IMR-90 (cell line): ENCODE measurements at regions not wholly inside any gene's neighbourhood (a gene's known extent, or its start where the extent isn't known, plus 50 kb on each side); places are given as distances from the start of the nearest gene placed in this dataset.

Experiments used
- ATAC-seq: fragments of 200-7000 bp; cut with Tn5 transposase; 2 replicates; pipeline ENCODE4 v1.9.1; 2020; ENCODE audit warnings: low read depth, mild to moderate bottlenecking, moderate library complexity
- BruUV-seq: library from RNA; stranded (reverse); fragments of 400-500 nt; replicated peaks from 2 replicates; lab custom pipeline; 2021; lab: Mats Ljungman, UMichigan
- CTCF ChIA-PET: fragments of 300-600 bp; formaldehyde crosslinking; extraction: SDS; loops from one replicate; lab custom pipeline; 2021; ENCODE audit warnings: antibody characterized with exemption; lab: Yijun Ruan, JAX
- POLR2A ChIA-PET: fragments of 300-600 bp; sonication (Branson Sonifier 250); formaldehyde crosslinking; loops from one replicate; lab custom pipeline; 2022; ENCODE audit warnings: antibody characterized with exemption; ENCODE audit not compliant: unreplicated experiment; lab: Charles Lee
- DNase-seq: peaks from one replicate; pipeline ENCODE4 v3.0.0; 2013
- H2AFZ ChIP-seq: replicated peaks from 2 replicates; pipeline ENCODE3; 2013; ENCODE audit warnings: low read length, mild to moderate bottlenecking; ENCODE audit not compliant: poor library complexity
- H2AK5ac ChIP-seq: 2 replicates; pipeline ENCODE4 v1.6.1; 2013; ENCODE audit warnings: low read depth, low read length, inconsistent platforms
- H2AK9ac ChIP-seq: replicated peaks from 2 replicates; pipeline ENCODE3; 2013; ENCODE audit warnings: mild to moderate bottlenecking, low read depth, low read length, moderate library complexity; ENCODE audit not compliant: poor library complexity
- H2BK120ac ChIP-seq: 2 replicates; pipeline ENCODE4 v1.6.1; 2013; ENCODE audit warnings: low read depth, low read length, inconsistent platforms
- H2BK15ac ChIP-seq: 3 replicates; pipeline ENCODE4 v1.6.1; 2013; ENCODE audit warnings: low read depth, low read length, inconsistent platforms
- H2BK20ac ChIP-seq: 2 replicates; pipeline ENCODE4 v1.6.1; 2013; ENCODE audit warnings: low read depth, mild to moderate bottlenecking, inconsistent platforms, low read length, moderate library complexity
- H2BK5ac ChIP-seq: 2 replicates; pipeline ENCODE4 v1.6.1; 2013; ENCODE audit warnings: mild to moderate bottlenecking, low read depth, low read length, inconsistent platforms; ENCODE audit not compliant: poor library complexity, severe bottlenecking
- H3K14ac ChIP-seq: replicated peaks from 2 replicates; pipeline ENCODE4 v1.6.1; 2013; ENCODE audit warnings: low read depth, low read length, inconsistent platforms
- H3K18ac ChIP-seq: 2 replicates; pipeline ENCODE4 v1.6.1; 2013; ENCODE audit warnings: low read depth, low read length, control low read depth
- H3K23ac ChIP-seq: 2 replicates; pipeline ENCODE4 v1.6.1; 2013; ENCODE audit warnings: low read depth, low read length, inconsistent platforms
- H3K27ac ChIP-seq: 2 replicates; pipeline ENCODE4 v1.5.1; 2013; ENCODE audit warnings: mild to moderate bottlenecking, control low read depth, low read length; ENCODE audit not compliant: insufficient read depth
- H3K27me3 ChIP-seq: 2 replicates; pipeline ENCODE4 v1.6.1; 2013; ENCODE audit warnings: low read length; ENCODE audit not compliant: control insufficient read depth, insufficient read depth
- H3K36me3 ChIP-seq: 2 replicates; pipeline ENCODE4 v1.6.1; 2013; ENCODE audit warnings: low read length, mixed read lengths; ENCODE audit not compliant: control insufficient read depth, insufficient read depth
- H3K4ac ChIP-seq: 2 replicates; pipeline ENCODE4 v1.6.1; 2013; ENCODE audit warnings: low read depth, low read length, inconsistent platforms
- H3K4me1 ChIP-seq: 2 replicates; pipeline ENCODE4 v1.6.1; 2013; ENCODE audit warnings: low read length, mixed read lengths; ENCODE audit not compliant: control insufficient read depth, insufficient read depth
- H3K4me2 ChIP-seq: 2 replicates; pipeline ENCODE4 v1.6.1; 2013; ENCODE audit warnings: low read depth, mild to moderate bottlenecking, control low read depth, low read length, moderate library complexity
- H3K4me3 ChIP-seq: 2 replicates; pipeline ENCODE4 v1.5.1; 2013; ENCODE audit warnings: low read depth, mild to moderate bottlenecking, control low read depth, low read length, moderate library complexity; ENCODE audit not compliant: insufficient read depth
- H3K56ac ChIP-seq: 2 replicates; pipeline ENCODE4 v1.6.1; 2013; ENCODE audit warnings: low read length, inconsistent platforms; ENCODE audit not compliant: insufficient read depth; ENCODE audit errors: extremely low read depth
- H3K79me1 ChIP-seq, 2 experiments: 2 replicates each; pipeline ENCODE4 v1.6.1; 2013; ENCODE audit warnings: low read length in 2 of 2, inconsistent platforms in 1 of 2, low read depth in 1 of 2
- H3K9ac ChIP-seq: 2 replicates; pipeline ENCODE4 v1.6.1; 2013; ENCODE audit warnings: low read depth, low read length, control low read depth
- H3K9me1 ChIP-seq: 2 replicates; pipeline ENCODE4 v1.6.1; 2013; ENCODE audit warnings: low read length, inconsistent platforms; ENCODE audit not compliant: insufficient read depth
- H3K9me3 ChIP-seq: 2 replicates; pipeline ENCODE4 v1.6.1; 2013; ENCODE audit warnings: low read length; ENCODE audit not compliant: control insufficient read depth, insufficient read depth
- H4K20me1 ChIP-seq: 2 replicates; pipeline ENCODE4 v1.6.1; 2013; ENCODE audit warnings: low read length, inconsistent platforms; ENCODE audit not compliant: insufficient read depth
- H4K5ac ChIP-seq: 2 replicates; pipeline ENCODE4 v1.6.1; 2013; ENCODE audit warnings: mild to moderate bottlenecking, low read depth, low read length, control low read depth
- H4K8ac ChIP-seq, 2 experiments: 2 replicates each; pipeline ENCODE4 v1.6.1; 2013; ENCODE audit warnings: low read depth in 2 of 2, low read length in 2 of 2, control low read depth in 1 of 2, inconsistent platforms in 1 of 2
- H4K91ac ChIP-seq: 2 replicates; pipeline ENCODE4 v1.6.1; 2013; ENCODE audit warnings: low read depth, low read length, inconsistent platforms; ENCODE audit not compliant: insufficient read depth
- BHLHE40 ChIP-seq: fragments of 150-350 bp; IDR thresholded peaks from 2 replicates; pipeline ENCODE4 v1.6.1; 2016; ENCODE audit warnings: mild to moderate bottlenecking, low read depth, low read length
- CEBPB ChIP-seq: IDR thresholded peaks from 2 replicates; pipeline ENCODE4 v1.6.1; 2012; ENCODE audit warnings: low read depth, low read length, improper control_type of control experiment
- CHD1 ChIP-seq: IDR thresholded peaks from 2 replicates; pipeline ENCODE4 v1.6.1; 2012; ENCODE audit warnings: low read depth, low read length, improper control_type of control experiment
- CTCF ChIP-seq: conservative IDR thresholded peaks from 2 replicates; pipeline ENCODE4 v1.5.1; 2012; ENCODE audit warnings: mild to moderate bottlenecking, low read depth, low read length, improper control_type of control experiment
- ELK1 ChIP-seq: fragments of 150-350 bp; IDR thresholded peaks from 2 replicates; pipeline ENCODE4 v1.6.1; 2016; ENCODE audit warnings: low read depth, mild to moderate bottlenecking, low read length, moderate library complexity, borderline replicate concordance
- FOS ChIP-seq: fragments of 150-350 bp; IDR thresholded peaks from 2 replicates; pipeline ENCODE4 v1.6.1; 2016; ENCODE audit warnings: low read depth, low read length
- MAFK ChIP-seq: IDR thresholded peaks from 2 replicates; pipeline ENCODE4 v1.6.1; 2012; ENCODE audit warnings: low read depth, low read length, improper control_type of control experiment
- MAZ ChIP-seq: IDR thresholded peaks from 2 replicates; pipeline ENCODE4 v1.6.1; 2012; ENCODE audit warnings: low read depth, mild to moderate bottlenecking, low read length, improper control_type of control experiment, moderate library complexity, borderline replicate concordance
- MXI1 ChIP-seq: IDR thresholded peaks from 2 replicates; pipeline ENCODE4 v1.6.1; 2012; ENCODE audit warnings: low read depth, mild to moderate bottlenecking, low read length, moderate library complexity, borderline replicate concordance
- NFE2L2 ChIP-seq: fragments of 150-350 bp; IDR thresholded peaks from 2 replicates; pipeline ENCODE4 v1.6.1; 2016; ENCODE audit warnings: low read depth, mild to moderate bottlenecking, low read length
- POLR2A ChIP-seq: IDR thresholded peaks from 2 replicates; pipeline ENCODE4 v1.6.1; 2012; ENCODE audit warnings: mild to moderate bottlenecking, low read depth, low read length
- RAD21 ChIP-seq: IDR thresholded peaks from 2 replicates; pipeline ENCODE4 v1.6.1; 2012; ENCODE audit warnings: low read length, improper control_type of control experiment
- RCOR1 ChIP-seq: IDR thresholded peaks from 2 replicates; pipeline ENCODE4 v1.6.1; 2012; ENCODE audit warnings: mild to moderate bottlenecking, low read length, improper control_type of control experiment; ENCODE audit not compliant: insufficient replicate concordance
- RFX5 ChIP-seq: IDR thresholded peaks from 2 replicates; pipeline ENCODE4 v1.8.0; 2012; ENCODE audit warnings: low read depth, mild to moderate bottlenecking, low read length, moderate library complexity
- SMC3 ChIP-seq: fragments of 150-350 bp; IDR thresholded peaks from 2 replicates; pipeline ENCODE4 v1.6.1; 2016; ENCODE audit warnings: low read depth, mild to moderate bottlenecking, antibody characterized with exemption, low read length, moderate library complexity
- USF2 ChIP-seq: fragments of 150-350 bp; IDR thresholded peaks from 2 replicates; pipeline ENCODE4 v1.6.1; 2017; ENCODE audit warnings: mild to moderate bottlenecking, antibody characterized with exemption, low read length, low read depth
- WGBS, 2 experiments: methylation state at CpG; one replicate each; pipeline versions ENCODE4 v1.1.5 to v1.1.7; 2013; ENCODE audit warnings: missing lambda C conversion rate in 2 of 2; ENCODE audit not compliant: insufficient read length in 1 of 2; ENCODE audit errors: extremely low coverage in 2 of 2; 5-methylcytosine and 5-hydroxymethylcytosine counted together
- dilution Hi-C: fragments of 300-500 bp; cut with HindIII; formaldehyde crosslinking; loops from one replicate; pipeline ENCODE4 v1.14.3; 2018; ENCODE audit warnings: low sequenced_read_pairs; ENCODE audit not compliant: unreplicated experiment
- in situ Hi-C: fragments of 300-500 bp; cut with MboI; formaldehyde crosslinking; loops from 3 replicates; pipeline ENCODE4 v1.14.3; 2019; ENCODE audit warnings: low sequenced_read_pairs, inconsistent platforms, mixed read lengths
- intact Hi-C: fragments of 100-400 bp; cut with micrococcal nuclease; formaldehyde crosslinking; loops from 2 replicates; pipeline ENCODE4 v1.10.0; 2022

GRCh38 chr10:117796130-117796745, 250.5 kb downstream of the RAB11FIP2 start:
- CTCF ChIA-PET: no interaction called here

More at GRCh38 chr10:117796130-117796745, 250.5 kb downstream of the RAB11FIP2 start:
- no peak overlapping the region for H3K14ac ChIP-seq
- POLR2A ChIA-PET: no interaction called here
- H2BK20ac ChIP-seq: no peak overlapping the region
- H3K4me3 ChIP-seq: no peak overlapping the region
- H3K4ac ChIP-seq: no peak overlapping the region
- no peak overlapping the region for H2BK15ac ChIP-seq
- H3K56ac ChIP-seq: no peak overlapping the region
- DNase-seq: no peak
- no peak overlapping the region for H3K23ac ChIP-seq
- no peak overlapping the region for H2AK9ac ChIP-seq
- H3K27ac ChIP-seq: no peak overlapping the region
- no TSS peak for BruUV-seq
- TF ChIP-seq POLR2A: no peak
- no peak for TF ChIP-seq RFX5
- TF ChIP-seq MXI1: no peak
- no peak for TF ChIP-seq CHD1
- TF ChIP-seq CEBPB: no peak
- no peak for TF ChIP-seq RCOR1
- no peak for TF ChIP-seq SMC3
- no peak for TF ChIP-seq BHLHE40
- no peak for TF ChIP-seq CTCF
- no peak for TF ChIP-seq USF2
- TF ChIP-seq FOS: no peak
- no peak for TF ChIP-seq RAD21
- TF ChIP-seq NFE2L2: no peak
- no peak for TF ChIP-seq MAFK
- TF ChIP-seq MAZ: no peak
- no peak for TF ChIP-seq ELK1
- no peaks in the 10 kb centered on the region for H3K9me1 ChIP-seq
- H2BK5ac ChIP-seq: no peak overlapping the region
- no peaks in the 10 kb centered on the region for H3K36me3 ChIP-seq
- no peak overlapping the region for H2AFZ ChIP-seq
- H3K9ac ChIP-seq: no peak overlapping the region
- ATAC-seq: no peak
- no peaks in the 10 kb centered on the region for H3K79me1 ChIP-seq
- no peak overlapping the region for H4K8ac ChIP-seq
- no peaks in the 10 kb centered on the region for H4K20me1 ChIP-seq
- no peak overlapping the region for H2AK5ac ChIP-seq
- in situ Hi-C loops: no loop called here
- H3K27me3 ChIP-seq: no peaks in the 10 kb centered on the region
- no peaks in the 10 kb centered on the region for H3K4me1 ChIP-seq
- intact Hi-C loops: no loop called here
- peaks cover 32% of the 10 kb centered on the region for H3K9me3 ChIP-seq
- no peak overlapping the region for H3K18ac ChIP-seq
- no peak overlapping the region for H4K91ac ChIP-seq
- no peak overlapping the region for H4K5ac ChIP-seq
- dilution Hi-C loops: no loop called here
- WGBS, 2 experiments: 0% methylated on average over 1 of the region's 11 CpGs; no CpG with 5 or more reads in 1 of the 2 experiments
- H2BK120ac ChIP-seq: no peak overlapping the region
- H3K4me2 ChIP-seq: no peak overlapping the region
